Naive B cell (primary cell): ENCODE measurements at regions not wholly inside any gene's neighbourhood (a gene's known extent, or its start where the extent isn't known, plus 50 kb on each side); places are given as distances from the start of the nearest gene placed in this dataset.

Source experiments
- ATAC-seq, 2 donors: fragments of 150-1000 bp; cut with Tn5 transposase; 2 replicates each; pipeline ENCODE4 v1.10.0; 2021; ENCODE audit warnings: low read depth in 2 of 2, mild to moderate bottlenecking in 2 of 2, moderate library complexity in 2 of 2
- DNase-seq: peaks from one replicate; pipeline ENCODE4 v3.0.0; 2022
- H3K27ac Mint-ChIP-seq, 6 donors: one replicate each; pipeline ENCODE4 v1.8.0; 2020 to 2022; ENCODE audit warnings: mild to moderate bottlenecking in 6 of 6, mixed read lengths in 6 of 6, moderate library complexity in 5 of 6, inconsistent platforms in 2 of 6
- H3K27me3 Mint-ChIP-seq, 3 donors: one replicate each; pipeline ENCODE4 v1.8.0; 2021 to 2022; ENCODE audit warnings: mixed read lengths in 3 of 3, mild to moderate bottlenecking in 1 of 3
- H3K36me3 Mint-ChIP-seq, 2 donors: one replicate each; pipeline ENCODE4 v1.8.0; 2020 to 2022; ENCODE audit warnings: mixed read lengths in 2 of 2, inconsistent platforms in 1 of 2, mild to moderate bottlenecking in 1 of 2
- H3K4me1 Mint-ChIP-seq, 3 donors: one replicate each; pipeline ENCODE4 v1.8.0; 2020 to 2022; ENCODE audit warnings: mixed read lengths in 3 of 3, inconsistent platforms in 1 of 3, mild to moderate bottlenecking in 1 of 3, moderate library complexity in 1 of 3
- H3K4me3 Mint-ChIP-seq, 8 donors: one replicate each; pipeline ENCODE4 v1.8.0; 2020 to 2022; ENCODE audit warnings: mild to moderate bottlenecking in 8 of 8, mixed read lengths in 8 of 8, moderate library complexity in 8 of 8, inconsistent platforms in 2 of 8
- H3K9me3 Mint-ChIP-seq, 7 donors: one replicate each; pipeline ENCODE4 v1.8.0; 2020 to 2022; ENCODE audit warnings: mixed read lengths in 7 of 7, mild to moderate bottlenecking in 5 of 7, inconsistent platforms in 2 of 7, moderate library complexity in 1 of 7

DNA sequence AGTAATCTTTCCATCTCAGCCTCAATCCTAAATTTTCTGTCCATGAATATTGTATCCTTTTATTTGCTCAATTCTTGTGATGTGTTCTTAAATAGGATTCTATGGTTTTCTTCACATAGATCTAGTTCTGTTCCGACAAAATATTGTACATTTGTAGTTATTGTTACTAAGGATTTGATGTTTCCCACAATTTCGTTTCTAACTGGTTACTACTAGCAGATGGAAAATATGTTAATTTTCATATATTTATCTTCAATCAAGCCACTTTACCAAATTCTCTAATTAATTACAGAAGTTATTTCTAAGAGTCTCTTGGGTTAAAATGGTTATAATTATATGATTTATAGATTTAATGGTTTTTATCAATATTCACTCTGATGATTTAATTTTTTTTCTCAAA, 60.3 kb downstream of the SEC61B start:
- H3K36me3 Mint-ChIP-seq = no peaks in the 10 kb centered on the region
- ATAC-seq = no peak
- H3K4me3 Mint-ChIP-seq = no peak overlapping the region
- DNase-seq = no peak
- H3K27ac Mint-ChIP-seq = peak overlapping the region in 2 of 6 donors; percentile 21 to 50
- H3K27me3 Mint-ChIP-seq = peaks cover 9 to 20% (median 19%) of the 10 kb centered on the region in 3 donors
- no peaks in the 10 kb centered on the region for H3K9me3 Mint-ChIP-seq
- no peaks in the 10 kb centered on the region for H3K4me1 Mint-ChIP-seq

DNA sequence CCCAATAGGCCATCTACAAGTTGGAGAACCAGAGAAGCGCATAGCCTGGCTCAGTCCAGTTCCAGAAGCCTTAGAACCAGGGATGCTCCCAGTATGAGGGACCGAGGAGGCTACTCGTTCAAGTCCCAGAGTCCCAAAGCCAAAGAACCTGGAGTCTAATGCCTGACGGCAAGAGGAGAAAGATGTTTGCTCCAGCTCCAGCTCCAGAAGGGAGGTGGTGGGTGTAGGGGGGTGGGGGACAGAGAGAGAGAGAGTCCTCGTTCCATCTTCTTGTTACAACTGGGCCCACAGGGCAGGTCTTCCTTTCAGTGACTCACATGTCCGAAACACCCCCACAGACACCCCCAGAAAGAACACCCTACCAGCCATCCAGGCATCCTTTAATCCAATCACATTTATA, 63.9 kb downstream of the SEC61B start:
- Mint-ChIP-seq H3K4me3 (no peak overlapping the region), H3K9me3 (no peaks in the 10 kb centered on the region), H3K27me3 (peaks cover 9 to 32% (median 29%) of the 10 kb centered on the region in 3 donors), H3K4me1 (no peaks in the 10 kb centered on the region), H3K27ac (peak overlapping the region in 1 of 6 donors; percentile 56), H3K36me3 (no peaks in the 10 kb centered on the region)
- no peak for DNase-seq
- ATAC-seq = no peak

GRCh38 chr9:99286536-99286935, 64.5 kb downstream of the SEC61B start:
- H3K9me3 Mint-ChIP-seq = no peaks in the 10 kb centered on the region
- no peaks in the 10 kb centered on the region for H3K4me1 Mint-ChIP-seq
- ATAC-seq = no peak
- no peaks in the 10 kb centered on the region for H3K36me3 Mint-ChIP-seq
- no peak for DNase-seq
- H3K27ac Mint-ChIP-seq = peak overlapping the region in 1 of 6 donors; percentile 65
- H3K4me3 Mint-ChIP-seq = no peak overlapping the region
- peaks cover 9 to 32% (median 29%) of the 10 kb centered on the region in 3 donors for H3K27me3 Mint-ChIP-seq

DNA sequence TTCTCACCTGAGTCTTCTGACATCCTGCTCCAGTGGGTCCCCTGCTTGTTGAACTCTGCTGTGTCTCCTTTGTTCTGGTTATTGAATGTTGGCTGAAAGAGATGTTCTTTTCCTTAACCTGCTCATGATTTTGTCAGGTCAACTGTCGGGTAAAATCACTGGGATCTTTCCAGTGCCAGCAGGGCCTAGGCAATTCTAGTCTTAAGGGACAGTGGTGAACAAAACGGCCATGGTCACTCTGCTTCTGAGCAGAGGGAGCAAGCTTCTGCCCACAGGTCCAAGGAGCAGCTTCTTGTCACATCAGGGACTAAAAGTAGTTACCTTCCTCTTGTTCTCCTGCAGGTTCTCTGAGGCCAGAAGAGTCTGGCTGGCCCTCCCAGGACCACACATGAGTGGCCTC, 65.6 kb downstream of the SEC61B start:
- Mint-ChIP-seq H3K27ac (peak overlapping the region in 2 of 6 donors; percentile 66 to 71), H3K9me3 (peaks cover 0 to 2% (median 0%) of the 10 kb centered on the region in 7 donors), H3K36me3 (no peaks in the 10 kb centered on the region), H3K4me3 (no peak overlapping the region), H3K27me3 (peaks cover 14 to 36% (median 31%) of the 10 kb centered on the region in 3 donors), H3K4me1 (no peaks in the 10 kb centered on the region)
- DNase-seq (no peak), ATAC-seq (no peak)

GRCh38 chr9:99288830-99289229, 66.7 kb downstream of the SEC61B start:
- no peak for ATAC-seq
- H3K36me3 Mint-ChIP-seq = no peaks in the 10 kb centered on the region
- peaks cover 14 to 40% (median 31%) of the 10 kb centered on the region in 3 donors for H3K27me3 Mint-ChIP-seq
- no peak for DNase-seq
- H3K4me3 Mint-ChIP-seq = no peak overlapping the region
- peaks cover 0 to 2% (median 0%) of the 10 kb centered on the region in 7 donors for H3K9me3 Mint-ChIP-seq
- H3K27ac Mint-ChIP-seq = no peak overlapping the region
- no peaks in the 10 kb centered on the region for H3K4me1 Mint-ChIP-seq

- Mint-ChIP-seq H3K27me3 (peaks cover 5 to 20% (median 9%) of the 10 kb centered on the region in 3 donors), H3K4me3 (peak overlapping the region in 1 of 8 donors; percentile 54), H3K27ac (no peak overlapping the region), H3K9me3 (peaks cover 0 to 2% (median 0%) of the 10 kb centered on the region in 7 donors), H3K4me1 (peaks cover 0 to 23% (median 0%) of the 10 kb centered on the region in 3 donors), H3K36me3 (no peaks in the 10 kb centered on the region)
- ATAC-seq = no peak
- no peak for DNase-seq
Measured at GRCh38 chr9:99294850-99295461, 72.9 kb downstream of the SEC61B start.

- peaks cover 5 to 14% (median 9%) of the 10 kb centered on the region in 3 donors for H3K27me3 Mint-ChIP-seq
- peak overlapping the region; percentile 78 to 93 (median 91) for H3K27ac Mint-ChIP-seq
- peaks cover 0 to 2% (median 0%) of the 10 kb centered on the region in 7 donors for H3K9me3 Mint-ChIP-seq
- peak overlapping the region; percentile 39 to 85 (median 60) for H3K4me3 Mint-ChIP-seq
- no peaks in the 10 kb centered on the region for H3K36me3 Mint-ChIP-seq
- DNase-seq (peak; percentile 72), ATAC-seq (peak; percentile 84)
- H3K4me1 Mint-ChIP-seq = peaks cover 0 to 23% (median 0%) of the 10 kb centered on the region in 3 donors
Measured at GRCh38 chr9:99296291-99296951, 74.3 kb downstream of the SEC61B start.

DNA sequence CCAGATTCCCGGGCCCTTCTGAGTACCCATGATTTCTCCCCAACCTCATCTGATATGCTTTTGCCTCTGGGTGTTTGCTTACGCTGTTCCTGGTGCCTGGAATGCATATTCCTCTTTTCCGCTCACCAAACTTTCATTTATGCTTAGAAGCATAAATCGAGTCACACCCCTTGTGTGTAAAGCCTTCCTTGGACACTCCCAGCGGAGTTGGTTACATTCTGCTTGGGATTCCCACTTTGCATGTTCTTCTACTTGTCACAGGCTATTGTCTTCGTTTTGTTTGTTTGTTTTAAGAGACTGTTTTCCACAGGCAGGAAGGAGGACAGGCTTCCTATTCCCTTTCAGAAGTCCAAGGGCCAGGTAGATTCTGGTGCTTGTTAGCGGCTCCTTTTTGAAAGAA, 76.5 kb downstream of the SEC61B start:
- Mint-ChIP-seq H3K9me3 (no peaks in the 10 kb centered on the region), H3K4me3 (no peak overlapping the region), H3K4me1 (peaks cover 0 to 23% (median 0%) of the 10 kb centered on the region in 3 donors), H3K27ac (peak overlapping the region in 2 of 6 donors; percentile 63 to 89), H3K36me3 (no peaks in the 10 kb centered on the region), H3K27me3 (peaks cover under 1 to 12% (median 10%) of the 10 kb centered on the region in 3 donors)
- no peak for DNase-seq
- ATAC-seq = no peak

GRCh38 chr9:99299211-99300102, 77.4 kb downstream of the SEC61B start:
- no peaks in the 10 kb centered on the region for H3K36me3 Mint-ChIP-seq
- DNase-seq (no peak), ATAC-seq (no peak)
- H3K9me3 Mint-ChIP-seq = no peaks in the 10 kb centered on the region
- H3K27ac Mint-ChIP-seq = peak overlapping the region in 2 of 6 donors; percentile 10 to 22
- H3K4me3 Mint-ChIP-seq = peak overlapping the region in 1 of 8 donors; percentile 23
- peaks cover 0 to 23% (median 0%) of the 10 kb centered on the region in 3 donors for H3K4me1 Mint-ChIP-seq
- H3K27me3 Mint-ChIP-seq = peaks cover 3 to 15% (median 14%) of the 10 kb centered on the region in 3 donors

- H3K4me3 Mint-ChIP-seq = no peak overlapping the region
- H3K27ac Mint-ChIP-seq = peak overlapping the region in 1 of 6 donors; percentile 51
- no peaks in the 10 kb centered on the region for H3K36me3 Mint-ChIP-seq
- peaks cover 0 to 20% (median 0%) of the 10 kb centered on the region in 3 donors for H3K4me1 Mint-ChIP-seq
- DNase-seq (no peak), ATAC-seq (no peak)
- no peaks in the 10 kb centered on the region for H3K9me3 Mint-ChIP-seq
- H3K27me3 Mint-ChIP-seq = peaks cover 3 to 16% (median 14%) of the 10 kb centered on the region in 3 donors
Measured at GRCh38 chr9:99300103-99300439, 78.0 kb downstream of the SEC61B start.

DNA sequence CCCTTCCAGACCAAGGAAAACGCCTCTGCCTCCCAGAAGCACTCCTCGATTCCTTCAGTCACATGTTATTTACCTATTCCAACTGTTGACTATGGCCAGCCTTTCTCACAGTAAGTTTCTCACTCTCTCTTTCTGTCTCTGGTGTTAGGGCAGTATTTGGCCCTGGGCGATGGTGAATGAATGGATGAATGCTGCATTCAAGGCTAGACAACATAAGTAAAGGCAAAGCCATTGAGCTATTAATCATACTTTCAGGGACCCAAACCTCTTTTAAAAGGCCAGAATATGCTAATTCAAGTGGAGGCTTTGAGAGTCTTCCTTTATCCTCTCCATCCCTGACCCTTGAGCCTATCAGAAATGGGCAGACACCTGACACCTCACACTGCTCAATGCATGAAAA, 78.5 kb downstream of the SEC61B start:
- no peak for DNase-seq
- H3K27me3 Mint-ChIP-seq = peaks cover 3 to 21% (median 17%) of the 10 kb centered on the region in 3 donors
- H3K36me3 Mint-ChIP-seq = no peaks in the 10 kb centered on the region
- no peaks in the 10 kb centered on the region for H3K9me3 Mint-ChIP-seq
- no peak for ATAC-seq
- H3K4me3 Mint-ChIP-seq = no peak overlapping the region
- no peak overlapping the region for H3K27ac Mint-ChIP-seq
- H3K4me1 Mint-ChIP-seq = peaks cover 0 to 15% (median 0%) of the 10 kb centered on the region in 3 donors

- Mint-ChIP-seq H3K36me3 (no peaks in the 10 kb centered on the region), H3K27me3 (peaks cover 3 to 26% (median 21%) of the 10 kb centered on the region in 3 donors), H3K27ac (peak overlapping the region in 1 of 6 donors; percentile 67), H3K9me3 (no peaks in the 10 kb centered on the region), H3K4me3 (no peak overlapping the region), H3K4me1 (no peaks in the 10 kb centered on the region)
- DNase-seq = no peak
- ATAC-seq = no peak
Measured at GRCh38 chr9:99303177-99303576, 81.1 kb downstream of the SEC61B start.

- Mint-ChIP-seq H3K9me3 (no peaks in the 10 kb centered on the region), H3K36me3 (no peaks in the 10 kb centered on the region), H3K4me3 (no peak overlapping the region), H3K27ac (no peak overlapping the region), H3K4me1 (no peaks in the 10 kb centered on the region), H3K27me3 (peaks cover 3 to 26% (median 21%) of the 10 kb centered on the region in 3 donors)
- DNase-seq = no peak
- no peak for ATAC-seq
Measured at GRCh38 chr9:99305124-99305523, 83.0 kb downstream of the SEC61B start.
